Body of pancreas (tissue), 4 donors: ENCODE measurements at regions not wholly inside any gene's neighbourhood (a gene's known extent, or its start where the extent isn't known, plus 50 kb on each side); places are given as distances from the start of the nearest gene placed in this dataset.
"Not testable (repeated sequence)": the region's sequence is repeated elsewhere in the genome, so short reads cannot be mapped to it uniquely, and the experiment has no call there.

Experiments
- POLR2A ChIP-seq, 3 donors: fragments of 450-650 bp; IDR thresholded peaks; one replicate each; pipeline ENCODE4 v1.6.1; 2016; ENCODE audit warnings: antibody characterized with exemption in 3 of 3, mild to moderate bottlenecking in 2 of 3
- TF ChIP-seq, protein P1 (sequence below), 7 experiments: fragments of 450-650 bp in 4 of 7; fragments of 200-600 bp in 3 of 7; sonication (generic) in 3 of 7; IDR thresholded peaks; one replicate each; pipeline ENCODE4 v1.5.1; 2016 to 2019; ENCODE audit warnings: antibody characterized with exemption in 7 of 7

DNA sequence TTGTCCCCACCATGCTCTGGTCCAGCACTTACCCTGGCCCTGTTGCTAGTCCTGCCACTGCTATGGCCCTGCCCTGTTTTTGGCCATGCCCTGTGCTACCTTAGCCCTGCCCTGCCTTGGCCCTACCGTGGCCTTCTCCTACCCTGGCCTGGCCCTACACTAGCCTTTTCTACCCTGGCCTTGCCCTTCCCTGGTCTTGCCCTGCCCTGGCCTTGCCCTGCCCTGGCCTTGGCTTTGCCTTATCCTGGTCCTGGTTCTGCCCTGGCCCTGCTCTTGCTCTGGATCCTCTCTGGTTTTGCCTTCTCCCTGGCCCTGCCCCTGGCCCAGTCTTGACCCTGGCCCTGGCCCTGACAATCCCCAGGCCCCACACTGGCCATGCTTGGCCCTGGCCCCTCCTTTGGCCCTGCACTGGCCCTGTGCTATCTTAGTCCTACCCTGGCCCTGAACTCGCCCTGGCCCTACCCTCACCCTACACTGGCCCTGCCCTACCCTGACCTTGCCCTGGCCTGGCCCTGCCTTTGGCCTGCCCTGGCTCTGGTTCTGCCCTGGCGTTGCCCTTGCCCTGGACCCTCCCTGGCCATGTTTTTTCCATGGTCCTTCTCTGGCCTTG is 235.0 kb downstream of the GOLGA6L6 start:
- not testable (repeated sequence) for TF ChIP-seq POLR2A (IDR thresholded peaks at IDR 0.05)
- TF ChIP-seq, protein P1, sequence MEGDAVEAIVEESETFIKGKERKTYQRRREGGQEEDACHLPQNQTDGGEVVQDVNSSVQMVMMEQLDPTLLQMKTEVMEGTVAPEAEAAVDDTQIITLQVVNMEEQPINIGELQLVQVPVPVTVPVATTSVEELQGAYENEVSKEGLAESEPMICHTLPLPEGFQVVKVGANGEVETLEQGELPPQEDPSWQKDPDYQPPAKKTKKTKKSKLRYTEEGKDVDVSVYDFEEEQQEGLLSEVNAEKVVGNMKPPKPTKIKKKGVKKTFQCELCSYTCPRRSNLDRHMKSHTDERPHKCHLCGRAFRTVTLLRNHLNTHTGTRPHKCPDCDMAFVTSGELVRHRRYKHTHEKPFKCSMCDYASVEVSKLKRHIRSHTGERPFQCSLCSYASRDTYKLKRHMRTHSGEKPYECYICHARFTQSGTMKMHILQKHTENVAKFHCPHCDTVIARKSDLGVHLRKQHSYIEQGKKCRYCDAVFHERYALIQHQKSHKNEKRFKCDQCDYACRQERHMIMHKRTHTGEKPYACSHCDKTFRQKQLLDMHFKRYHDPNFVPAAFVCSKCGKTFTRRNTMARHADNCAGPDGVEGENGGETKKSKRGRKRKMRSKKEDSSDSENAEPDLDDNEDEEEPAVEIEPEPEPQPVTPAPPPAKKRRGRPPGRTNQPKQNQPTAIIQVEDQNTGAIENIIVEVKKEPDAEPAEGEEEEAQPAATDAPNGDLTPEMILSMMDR (IDR thresholded peaks at IDR 0.05), result not testable (repeated sequence)
